GM19351 (cell line): ENCODE measurements at regions not wholly inside any gene's neighbourhood (a gene's known extent, or its start where the extent isn't known, plus 50 kb on each side); places are given as distances from the start of the nearest gene placed in this dataset.
"Not testable (repeated sequence)": the region's sequence is repeated elsewhere in the genome, so short reads cannot be mapped to it uniquely, and the experiment has no call there.

ENCODE experiments used
- ATAC-seq: cut with Tn5 transposase; IDR thresholded peaks from one replicate; pipeline ENCODE4 v1.9.1; 2021; ENCODE audit warnings: mild to moderate bottlenecking, moderate library complexity; ENCODE audit not compliant: unreplicated experiment

DNA sequence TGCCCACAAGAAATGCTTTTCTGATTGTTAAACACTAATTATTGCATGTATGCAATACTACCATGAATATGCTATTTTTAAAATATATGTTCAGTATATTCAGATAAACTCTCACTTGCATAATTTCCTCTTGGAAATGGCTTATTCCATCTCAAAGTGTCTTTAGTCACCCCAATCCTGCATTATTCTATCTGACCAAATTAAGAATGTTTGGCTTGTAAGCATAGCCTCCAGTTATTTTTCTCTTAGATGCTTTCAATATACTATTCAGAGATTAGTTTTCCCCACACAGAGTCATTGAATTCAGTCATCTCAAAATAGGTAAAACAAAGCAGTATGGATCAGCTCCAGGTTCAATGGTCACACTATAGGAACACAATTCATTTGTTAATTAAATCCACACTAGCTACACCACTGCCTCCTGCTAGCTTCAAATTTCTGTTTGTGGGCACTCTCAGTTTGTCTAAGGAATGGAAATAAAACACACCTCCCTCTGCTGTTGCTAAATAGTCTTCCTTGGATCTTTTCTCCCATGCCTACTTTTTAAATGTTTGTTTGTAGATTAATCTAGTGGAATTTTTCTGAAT is 134.6 kb upstream of the TBCA start:
- no peak for ATAC-seq

DNA sequence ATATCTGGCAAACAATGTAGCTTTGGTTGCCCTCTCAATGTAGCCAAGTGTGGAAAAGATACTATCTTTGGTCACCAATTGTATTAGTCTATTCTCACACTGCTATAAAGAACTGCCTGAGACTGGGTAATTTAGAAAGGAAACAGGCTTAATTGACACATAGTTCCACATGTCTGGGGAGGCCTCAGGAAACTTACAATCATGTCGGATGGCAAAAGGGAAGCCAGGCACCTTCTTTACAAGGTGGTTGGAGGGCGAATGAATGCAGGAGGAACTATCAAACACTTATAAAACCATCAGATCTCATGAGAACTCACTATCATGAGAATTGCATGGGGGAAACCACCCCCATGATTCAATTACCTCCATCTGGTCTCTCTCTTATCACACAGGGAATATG is 133.1 kb upstream of the TBCA start:
- ATAC-seq = no peak

DNA sequence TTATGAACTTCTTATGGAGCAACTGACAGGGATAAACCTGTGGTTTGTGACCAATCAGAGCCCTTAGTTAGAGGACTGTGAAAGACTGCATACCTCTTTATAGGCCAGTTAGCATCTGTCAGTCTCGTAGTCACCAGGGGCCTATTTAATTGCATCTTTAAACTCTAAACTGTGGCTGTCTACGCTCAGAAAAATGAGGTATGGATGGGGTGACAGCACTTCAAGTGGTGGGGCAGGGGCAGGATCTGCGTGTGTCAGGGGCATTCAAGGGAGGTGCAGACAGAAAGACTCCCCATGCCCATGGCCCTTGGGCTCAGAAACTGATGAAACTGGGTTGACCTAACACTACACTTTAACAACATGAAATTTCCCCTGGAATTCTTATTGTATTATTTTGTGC is 132.6 kb upstream of the TBCA start:
- no peak for ATAC-seq

DNA sequence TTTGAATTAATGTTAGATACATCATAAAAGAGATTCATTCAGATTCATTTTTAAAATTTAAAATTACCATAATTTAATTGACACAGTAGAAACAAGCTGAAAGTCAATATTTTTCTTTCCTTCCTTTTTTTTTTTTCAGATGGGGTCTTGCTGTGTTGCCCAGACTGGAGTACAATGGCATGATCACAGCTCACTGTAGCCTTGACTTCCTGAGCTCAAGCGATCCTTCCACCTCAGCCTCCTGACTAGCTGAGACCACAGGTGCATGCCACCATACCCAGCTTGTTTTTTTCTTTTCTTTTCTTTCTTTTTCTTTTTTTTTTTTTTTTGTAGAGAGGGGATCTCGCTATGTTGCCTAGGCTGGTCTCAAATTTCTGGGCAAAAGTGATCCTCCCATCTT is 131.6 kb upstream of the TBCA start:
- no peak for ATAC-seq

DNA sequence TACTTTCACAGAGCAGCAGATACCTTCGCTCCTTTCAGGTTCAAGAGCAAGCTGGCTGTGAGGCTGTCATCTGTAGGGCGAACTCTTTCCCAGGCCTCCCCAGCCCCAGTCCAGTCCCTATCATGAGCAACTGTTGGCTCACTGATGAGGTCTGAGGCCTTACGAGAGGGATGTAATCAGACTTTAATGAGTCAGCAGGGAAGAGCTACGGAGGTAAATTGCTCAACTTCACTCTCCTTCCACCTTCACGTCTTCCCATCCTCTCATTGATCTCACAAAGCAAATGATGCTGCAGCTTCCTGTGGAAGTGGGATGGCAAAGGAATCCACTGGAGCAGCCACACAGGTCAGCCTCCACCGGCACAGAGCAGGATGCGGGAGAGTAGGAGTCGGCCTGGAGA is 130.7 kb upstream of the TBCA start:
- no peak for ATAC-seq

DNA sequence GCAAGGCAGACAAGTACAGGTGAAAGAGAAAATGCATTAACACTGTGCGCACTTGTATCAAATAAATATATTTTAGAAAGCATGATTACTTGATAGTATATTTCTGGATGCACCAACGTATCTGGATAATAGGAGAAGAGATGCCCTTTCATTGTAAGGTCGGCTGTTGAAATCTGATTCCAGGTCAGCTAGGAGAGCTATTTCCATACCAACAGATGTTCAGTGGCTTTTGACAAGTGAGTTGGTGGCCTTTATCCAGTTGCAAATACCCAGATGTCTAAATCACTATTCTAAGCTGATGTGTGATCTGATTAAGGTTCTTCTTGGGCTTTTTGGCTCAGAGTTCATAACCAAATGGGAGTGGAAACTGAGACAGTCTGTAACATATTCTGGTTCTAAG is 128.2 kb upstream of the TBCA start:
- ATAC-seq = no peak

DNA sequence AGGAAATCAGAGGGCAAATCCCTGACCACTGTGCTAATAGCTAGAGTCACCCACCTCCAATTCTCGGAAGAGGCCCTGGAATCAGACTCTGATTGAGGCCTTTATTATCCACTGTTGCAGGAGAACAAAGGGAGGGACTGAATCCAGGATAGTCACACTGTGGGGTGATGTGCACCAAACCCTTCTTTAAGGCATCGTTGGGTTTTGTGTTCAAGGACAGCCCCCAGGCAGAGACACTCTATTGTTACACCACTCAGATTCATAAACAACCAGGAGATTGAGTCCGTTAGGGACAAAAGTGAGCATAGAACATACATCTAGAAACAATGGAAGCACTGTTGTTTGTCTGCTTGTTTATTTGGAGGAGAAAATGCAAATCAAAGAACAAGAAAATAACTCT is 124.6 kb upstream of the TBCA start:
- no peak for ATAC-seq

DNA sequence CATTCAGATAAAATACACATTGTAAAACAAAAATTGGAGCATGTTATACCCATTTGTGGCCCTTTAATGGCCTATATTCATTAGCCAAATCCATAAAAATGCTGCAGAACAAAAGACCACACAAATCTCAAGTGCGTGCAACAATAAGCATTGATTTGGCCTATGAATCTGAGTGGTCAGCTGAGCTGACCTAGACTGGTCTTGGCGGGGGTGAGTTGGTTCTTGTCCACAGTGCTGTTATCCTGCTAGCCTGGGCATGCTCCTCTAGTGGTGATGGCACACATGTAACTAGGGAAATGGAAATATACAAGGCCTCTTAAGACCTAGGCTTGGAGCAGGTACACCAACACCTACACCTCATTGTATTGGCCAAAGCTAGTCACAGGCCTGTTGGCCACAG is 122.2 kb upstream of the TBCA start:
- ATAC-seq = no peak

DNA sequence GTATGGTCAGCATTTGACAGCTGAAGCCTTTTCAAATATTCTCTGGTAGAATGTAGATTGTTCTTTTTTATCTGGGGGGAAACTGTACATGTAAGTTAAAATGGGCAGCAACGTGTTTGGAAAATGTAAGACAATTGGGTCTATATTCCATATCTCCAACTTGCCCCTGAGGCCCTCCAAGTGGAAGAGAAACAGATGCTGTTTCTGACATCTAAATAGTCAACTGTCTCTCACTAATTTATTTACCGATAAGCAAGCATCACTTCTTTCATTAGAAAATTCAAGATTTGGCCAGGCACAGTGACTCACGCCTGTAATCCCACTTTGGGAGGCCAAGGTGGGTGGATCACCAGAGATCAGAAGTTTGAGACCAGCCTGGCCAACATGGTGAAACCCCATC is 120.2 kb upstream of the TBCA start:
- ATAC-seq = no peak

DNA sequence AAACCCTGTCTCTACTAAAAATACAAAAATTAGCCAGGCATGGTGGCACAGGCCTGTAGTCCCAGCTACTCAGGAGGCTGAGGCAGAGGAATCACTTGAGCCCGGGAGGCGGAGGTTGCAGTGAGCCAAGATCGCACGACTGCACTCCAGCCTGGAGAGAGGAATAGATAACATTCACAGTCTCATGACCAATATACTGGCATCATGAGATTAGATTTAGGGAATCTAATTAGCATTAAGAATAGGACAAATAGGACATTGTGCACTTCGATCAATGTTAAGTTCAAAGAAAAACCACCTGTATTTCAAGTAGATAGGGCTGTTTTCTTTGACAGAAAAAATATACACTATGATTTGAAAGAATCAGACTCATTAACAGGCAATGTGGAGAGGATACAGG is 118.0 kb upstream of the TBCA start:
- ATAC-seq = not testable (repeated sequence)

DNA sequence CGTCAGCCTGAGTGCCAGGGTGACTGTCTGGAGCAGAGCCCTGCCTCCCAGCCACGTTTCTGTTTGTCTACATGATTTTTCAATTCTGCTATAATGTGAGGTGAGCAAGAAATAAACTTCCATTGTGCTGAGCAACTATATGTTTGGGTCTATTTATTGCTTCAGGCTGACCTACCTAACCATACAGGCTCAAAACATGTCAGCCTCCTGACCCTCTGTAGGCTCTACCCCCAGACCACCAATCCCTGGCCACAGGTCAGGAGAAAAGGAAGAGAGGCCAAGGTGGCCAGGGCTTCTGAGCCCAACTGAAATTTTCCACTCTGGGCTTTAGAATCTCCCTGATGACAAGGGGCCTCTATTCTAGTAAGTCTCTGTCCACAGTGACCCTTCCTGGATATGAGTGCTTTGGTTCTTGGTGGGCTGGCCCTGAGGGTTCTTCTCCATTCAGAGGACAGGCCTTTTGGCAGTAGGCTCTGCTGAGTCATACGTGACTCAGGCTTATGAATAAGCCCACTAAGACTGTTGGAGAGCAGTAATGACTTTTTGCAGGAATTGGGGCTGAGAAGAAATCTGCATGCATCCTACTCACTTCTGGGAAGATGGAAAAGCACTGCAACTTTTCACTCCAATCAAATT is 117.2 kb upstream of the TBCA start:
- ATAC-seq = no peak

DNA sequence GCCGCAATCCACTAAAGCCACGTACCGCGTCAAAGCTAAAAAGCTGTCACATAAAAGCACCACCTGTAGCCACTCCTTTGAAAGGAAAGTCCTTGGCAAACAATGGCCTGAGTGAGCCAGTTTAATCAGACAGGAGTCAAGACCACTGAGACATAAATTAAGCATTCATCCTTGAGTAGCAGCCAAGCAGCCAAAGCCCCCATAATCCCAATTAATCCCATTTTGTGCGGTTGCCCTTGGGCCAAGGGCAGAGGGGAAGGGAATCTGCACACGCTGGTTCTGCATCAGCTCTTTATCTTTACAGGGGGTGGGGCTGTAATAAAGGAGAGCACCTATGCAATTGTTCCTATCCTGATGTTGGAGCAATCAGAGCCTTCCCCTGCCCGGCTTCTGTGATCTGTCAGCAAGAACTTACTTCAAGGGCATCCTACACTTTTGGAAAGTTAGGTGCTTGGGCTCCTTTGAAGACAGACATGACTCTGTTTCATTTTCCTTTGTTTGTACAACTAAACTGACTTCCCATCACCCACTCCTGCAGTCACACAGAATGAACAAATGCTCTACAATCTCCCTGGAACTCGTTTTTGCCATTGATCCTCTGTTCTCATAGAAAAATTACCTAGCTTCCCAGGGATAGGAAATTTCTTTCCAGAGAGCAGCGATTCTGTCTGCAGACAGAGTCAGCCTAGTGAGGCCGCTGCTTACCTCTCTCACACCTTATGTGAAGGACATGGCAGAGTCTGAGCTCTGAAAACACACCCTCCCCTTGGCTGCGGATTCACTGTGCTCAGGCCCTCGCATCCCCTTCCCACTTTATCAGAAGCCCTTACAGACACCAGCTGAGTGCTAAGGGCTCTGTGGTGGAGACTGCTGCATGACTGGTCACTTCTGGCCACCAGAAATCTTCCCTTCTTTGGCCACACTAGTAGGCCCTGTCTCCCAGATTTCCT is 116.2 kb upstream of the TBCA start:
- no peak for ATAC-seq

DNA sequence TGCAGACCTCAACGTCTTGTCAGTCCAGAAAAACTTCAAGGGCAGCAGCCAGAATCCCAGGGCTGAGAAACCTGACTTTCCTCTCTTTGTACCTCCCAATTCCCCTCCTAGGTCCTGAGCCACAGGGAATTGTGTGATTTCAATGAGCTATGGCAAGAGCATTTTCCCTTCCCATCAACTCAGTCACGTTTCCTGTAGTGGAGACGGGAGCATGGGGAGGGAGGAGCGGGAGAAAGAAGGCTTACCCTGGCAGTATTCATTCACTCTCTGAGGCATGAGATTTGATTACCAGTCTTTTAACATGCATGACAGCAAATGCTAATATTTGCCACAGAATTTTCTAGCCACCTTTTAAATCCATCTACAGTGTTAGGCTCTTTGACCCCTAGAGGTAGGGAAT is 109.4 kb upstream of the TBCA start:
- ATAC-seq = no peak

DNA sequence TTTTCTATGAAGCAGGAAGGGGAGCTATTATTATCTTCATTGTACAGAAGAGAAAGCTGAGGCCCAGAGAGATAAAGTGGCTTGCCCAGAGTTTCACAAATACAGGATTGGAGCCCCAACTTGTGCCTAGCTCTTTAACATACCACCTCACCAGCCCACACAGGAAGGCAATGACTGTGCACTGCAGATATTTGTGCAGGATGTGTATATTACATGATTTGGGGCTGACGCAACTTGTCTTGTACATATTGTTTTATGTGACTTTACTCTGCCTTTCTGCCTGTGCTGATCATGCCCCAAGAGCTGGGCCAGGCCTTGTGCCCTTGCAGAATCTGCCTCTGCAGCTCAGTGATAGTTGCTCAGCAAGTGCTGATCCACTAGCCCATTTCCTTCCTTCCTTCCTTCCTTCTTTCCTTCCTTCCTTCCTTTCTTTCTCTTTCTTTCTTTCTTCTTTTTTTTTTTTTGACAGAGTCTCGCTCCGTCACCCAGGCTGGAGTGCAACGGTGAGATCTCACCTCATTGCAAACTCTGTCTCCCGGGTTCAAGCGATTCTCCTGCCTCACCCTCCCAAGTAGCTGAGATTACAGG is 106.6 kb upstream of the TBCA start:
- peak; percentile 49 for ATAC-seq

DNA sequence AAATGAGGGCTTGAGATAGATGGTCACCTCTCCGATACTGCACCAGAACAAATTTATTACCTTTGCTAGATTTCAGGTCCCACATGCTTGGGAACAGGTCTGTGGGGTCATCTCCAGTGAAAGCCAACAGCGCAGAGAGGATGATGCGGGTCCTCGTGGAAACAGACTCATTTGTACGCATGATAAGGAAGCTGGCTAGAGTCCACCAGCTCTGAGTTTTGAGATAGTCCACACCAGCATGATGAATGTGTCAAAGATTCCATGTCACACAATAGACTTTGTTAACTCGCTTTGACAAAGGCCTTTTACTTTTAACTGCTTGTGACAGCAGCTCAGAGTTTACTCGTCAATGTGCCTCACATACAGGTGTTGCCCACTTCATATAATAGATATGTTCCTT is 105.4 kb upstream of the TBCA start:
- ATAC-seq = no peak

DNA sequence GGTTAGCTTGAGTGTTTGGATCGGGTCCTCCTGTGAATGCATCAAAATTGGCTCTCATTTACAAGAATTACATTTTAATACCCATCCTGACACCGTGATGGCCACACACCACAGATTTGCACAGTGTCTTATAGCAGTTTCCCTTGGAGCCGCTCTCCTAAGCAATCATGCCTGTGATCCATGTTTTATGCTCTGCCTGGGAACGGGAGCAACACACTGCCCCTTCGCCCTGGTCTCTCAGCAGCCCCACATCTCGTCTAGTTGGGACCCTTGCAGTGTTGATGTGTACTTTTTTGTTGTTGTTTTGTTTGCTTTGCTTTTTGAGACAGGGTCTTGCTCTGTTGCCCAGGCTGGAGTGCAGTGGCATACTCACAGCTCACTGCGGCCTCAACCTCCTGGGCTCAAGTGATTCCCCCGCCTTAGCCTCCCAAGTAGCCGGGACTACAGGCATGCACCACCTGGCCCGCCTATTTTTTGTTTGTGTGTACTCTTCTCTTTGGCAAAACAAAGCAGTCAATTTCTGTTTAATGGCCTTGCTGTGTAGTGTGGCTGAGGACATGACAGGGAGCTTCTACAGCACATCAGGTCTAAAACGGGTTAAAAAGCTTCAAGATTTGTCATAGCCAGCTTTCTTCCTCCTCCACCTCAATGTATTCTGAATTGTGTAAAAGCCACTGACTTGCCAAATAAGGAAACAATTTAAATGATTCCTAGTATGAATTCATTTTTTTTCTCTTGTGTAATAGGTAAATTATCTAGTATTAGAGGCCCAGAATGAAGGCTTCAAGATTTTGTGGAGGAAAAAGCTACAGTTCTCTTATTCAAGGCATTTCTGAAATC is 101.6 kb upstream of the TBCA start:
- no peak for ATAC-seq

DNA sequence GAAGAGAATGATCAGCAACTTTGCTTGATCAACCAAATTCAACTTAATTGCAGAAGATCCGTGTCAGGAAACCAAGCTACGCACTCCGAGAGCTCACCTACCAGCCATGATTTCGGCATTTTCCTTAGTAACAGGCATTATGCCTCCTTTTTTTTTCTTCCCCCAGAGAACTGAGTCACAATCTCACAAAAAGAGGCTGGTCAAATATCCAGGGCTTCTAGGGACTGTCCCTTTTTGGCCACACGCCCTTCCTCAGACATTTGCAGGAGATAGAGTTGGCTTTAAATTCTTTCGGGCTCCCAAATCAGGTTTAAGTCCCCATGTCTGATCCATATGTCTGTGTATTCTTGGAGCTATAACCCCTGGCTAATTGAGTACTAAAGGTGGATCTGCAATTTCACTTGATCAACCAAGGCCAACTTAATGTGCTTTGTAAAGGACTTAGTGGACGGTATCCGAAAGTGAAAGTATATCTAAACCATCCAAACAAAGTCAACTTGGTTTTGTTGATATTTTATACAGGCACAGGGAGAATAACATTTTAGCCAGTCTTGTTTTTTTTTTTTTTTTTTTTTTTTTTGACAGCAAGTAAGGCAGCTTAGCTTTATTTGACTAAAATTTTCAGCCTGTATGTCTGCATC is 100.8 kb upstream of the TBCA start:
- no peak for ATAC-seq

DNA sequence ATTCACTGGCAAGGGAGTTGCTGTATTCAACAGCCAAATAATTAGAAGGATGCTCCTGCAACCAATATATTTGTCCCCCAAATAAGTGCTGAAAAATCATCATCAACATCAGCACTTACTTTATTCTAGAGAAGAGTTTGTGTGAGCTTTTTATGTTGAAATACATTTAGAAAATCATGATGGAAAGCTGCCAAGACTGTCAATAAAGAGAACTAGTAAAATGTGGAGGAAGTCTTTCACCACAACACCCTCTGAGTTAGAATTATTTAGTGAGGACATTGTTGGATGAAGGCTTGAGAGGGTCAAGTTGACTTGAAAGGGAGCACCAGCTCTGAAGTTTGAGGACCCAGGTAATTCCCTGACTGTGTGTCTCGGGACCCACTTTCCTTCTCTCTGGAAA is 100.2 kb upstream of the TBCA start:
- no peak for ATAC-seq

DNA sequence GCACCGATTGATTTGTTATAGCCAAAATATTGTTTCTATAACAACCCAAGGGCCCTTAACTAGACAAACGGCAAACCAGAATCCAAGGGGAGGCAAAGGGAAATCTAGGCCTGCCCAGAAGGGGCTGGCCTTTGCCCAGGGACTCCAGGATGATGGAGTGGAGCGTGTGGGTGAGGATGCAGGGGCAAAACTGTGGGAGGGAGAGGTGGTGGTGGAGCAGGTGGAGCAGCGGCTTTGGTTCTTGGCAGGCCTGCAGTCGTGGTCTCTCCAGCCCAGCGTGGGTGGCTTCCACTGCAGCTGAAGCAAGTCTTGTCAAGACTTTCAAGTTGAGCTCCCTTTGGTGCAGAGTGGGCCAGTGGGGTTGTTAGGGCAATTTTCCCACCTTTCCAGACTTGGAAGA is 98.6 kb upstream of the TBCA start:
- ATAC-seq = no peak

DNA sequence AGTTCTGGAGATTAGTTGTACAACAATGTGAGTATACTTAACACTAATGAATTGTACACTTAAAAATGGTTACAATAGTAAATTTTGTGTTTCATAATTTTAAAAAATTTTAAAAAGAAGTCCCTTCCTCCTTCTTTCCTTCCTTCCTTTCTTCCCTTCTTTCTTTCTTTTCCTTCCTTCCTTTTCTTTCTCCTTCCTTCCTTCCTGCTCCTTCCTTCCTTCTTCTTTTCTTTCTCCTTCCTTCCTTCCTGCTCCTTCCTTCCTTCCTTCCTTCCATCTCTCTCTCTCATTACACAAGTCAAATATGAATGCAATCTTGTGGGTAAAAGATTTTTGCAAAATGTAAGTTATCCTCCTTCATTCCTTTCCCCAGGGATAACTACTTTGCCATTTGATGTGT is 97.1 kb upstream of the TBCA start:
- ATAC-seq = no peak
